HepG2 (cell line): ENCODE measurements at regions not wholly inside any gene's neighbourhood (a gene's known extent, or its start where the extent isn't known, plus 50 kb on each side); places are given as distances from the start of the nearest gene placed in this dataset.
"Not testable (repeated sequence)": the region's sequence is repeated elsewhere in the genome, so short reads cannot be mapped to it uniquely, and the experiment has no call there.

Source experiments
- ATAC-seq: fragments of 200-7000 bp; cut with Tn5 transposase; 3 replicates; pipeline ENCODE4 v1.9.1; 2020; ENCODE audit warnings: mild to moderate bottlenecking, moderate library complexity
- BruUV-seq: library from RNA; stranded (reverse); fragments of 400-500 nt; replicated peaks from 2 replicates; lab custom pipeline; 2021; lab: Mats Ljungman, UMichigan
- CTCF ChIA-PET: fragments of 300-600 bp; formaldehyde crosslinking; extraction: SDS; loops from one replicate; lab custom pipeline; 2021; ENCODE audit warnings: low total read pairs, inconsistent platforms, low intra/inter-chr PET ratio; lab: Yijun Ruan, JAX
- POLR2A ChIA-PET: fragments of 350-600 bp; sonication (Branson Sonifier 250); formaldehyde crosslinking; loops from one replicate; lab custom pipeline; 2020; ENCODE audit warnings: antibody characterized with exemption, inconsistent platforms; lab: Yijun Ruan, JAX
- DNase-seq: peaks from one replicate; pipeline ENCODE4 v3.0.0-alpha.2; 2015; ENCODE audit warnings: low spot score
- FAIRE-seq: peaks from 3 replicates; lab custom pipeline; 2011; peaks lifted over from hg19 to GRCh38; lab: Jason Lieb, UNC
- H2AFZ ChIP-seq: one replicate; pipeline ENCODE4 v1.6.1; 2011; ENCODE audit warnings: low read length, inconsistent platforms
- H3K27ac ChIP-seq: fragments of 300-600 bp; 3 replicates; pipeline ENCODE4 v1.8.0; 2011; ENCODE audit warnings: mixed run types, mild to moderate bottlenecking, mixed read lengths, low read length, inconsistent platforms; ENCODE audit not compliant: insufficient read depth; ENCODE audit errors: extremely low read length
- H3K27me3 ChIP-seq, 2 experiments: fragments of 200-600 bp in 1 of 2; 2 replicates in 1 of 2; 3 replicates in 1 of 2; pipeline versions ENCODE4 v1.6.0 to v1.8.0; 2011; ENCODE audit warnings: low read length in 2 of 2, mild to moderate bottlenecking in 2 of 2, moderate library complexity in 2 of 2, inconsistent platforms in 1 of 2; ENCODE audit not compliant: insufficient read depth in 2 of 2, control insufficient read depth in 1 of 2
- H3K36me3 ChIP-seq, 2 experiments: fragments of 200-600 bp in 1 of 2; replicated peaks in 1 of 2; 2 replicates in 1 of 2; 3 replicates in 1 of 2; pipeline versions ENCODE4 v1.5.1 to v1.8.0; 2011; ENCODE audit warnings: low read length in 2 of 2, inconsistent platforms in 1 of 2; ENCODE audit not compliant: insufficient read depth in 2 of 2, control insufficient read depth in 1 of 2
- H3K4me1 ChIP-seq: 2 replicates; pipeline ENCODE4 v1.5.1; 2012; ENCODE audit warnings: low read length, inconsistent platforms; ENCODE audit not compliant: insufficient read depth
- H3K4me2 ChIP-seq: 2 replicates; pipeline ENCODE4 v1.6.0; 2011; ENCODE audit warnings: low read depth, low read length, inconsistent platforms
- H3K4me3 ChIP-seq, 3 experiments: fragments of 200-600 bp in 1 of 3; sonication (generic), shearing (Covaris generic) in 1 of 3; replicated peaks in 1 of 3; 2 replicates each; pipeline ENCODE4 v1.5.1; 2011 to 2016; ENCODE audit warnings: low read length in 3 of 3, inconsistent platforms in 2 of 3, low read depth in 2 of 3, mild to moderate bottlenecking in 2 of 3, control low read depth in 1 of 3, mixed read lengths in 1 of 3; ENCODE audit not compliant: insufficient read depth in 1 of 3
- H3K79me2 ChIP-seq: one replicate; pipeline ENCODE4 v1.6.1; 2011; ENCODE audit warnings: low read length, inconsistent platforms; ENCODE audit not compliant: insufficient read depth
- H3K9ac ChIP-seq: 2 replicates; pipeline ENCODE4 v1.6.0; 2011; ENCODE audit warnings: mild to moderate bottlenecking, low read depth, low read length, inconsistent platforms; ENCODE audit not compliant: insufficient read depth
- H3K9me3 ChIP-seq: 2 replicates; pipeline ENCODE4 v1.5.1; 2012; ENCODE audit warnings: mild to moderate bottlenecking, low read length
- H4K20me1 ChIP-seq: 2 replicates; pipeline ENCODE4 v1.6.0; 2011; ENCODE audit warnings: inconsistent platforms, mild to moderate bottlenecking, low read length, moderate library complexity; ENCODE audit not compliant: insufficient read depth
- DNMT3B ChIP-seq: conservative IDR thresholded peaks from 2 replicates; pipeline ENCODE4 v1.6.1; 2016; ENCODE audit warnings: missing biosample characterization, control low read depth
- ETV5 ChIP-seq: IDR thresholded peaks from 2 replicates; pipeline ENCODE4 v1.6.1; 2018; ENCODE audit warnings: missing biosample characterization, missing genetic modification reagents, inconsistent platforms, borderline replicate concordance
- HHEX ChIP-seq: IDR thresholded peaks from 2 replicates; pipeline ENCODE4 v1.6.1; 2016; ENCODE audit warnings: control low read depth
- NR2F1 ChIP-seq, 2 experiments: fragments of 450-650 bp in 1 of 2; formaldehyde crosslinking in 1 of 2; IDR thresholded peaks; 2 replicates each; pipeline versions ENCODE4 v1.5.0 to v1.6.1; 2016 to 2020; ENCODE audit warnings: mild to moderate bottlenecking in 1 of 2, missing compliant biosample characterization in 1 of 2, missing genetic modification reagents in 1 of 2, moderate library complexity in 1 of 2
- SRF ChIP-seq: IDR thresholded peaks from 2 replicates; pipeline ENCODE4 v1.6.1; 2011; ENCODE audit warnings: mild to moderate bottlenecking, low read depth, low read length, moderate library complexity
- TBP ChIP-seq: sonication (generic); formaldehyde crosslinking; IDR thresholded peaks from 2 replicates; pipeline ENCODE4 v1.5.0; 2020; ENCODE audit warnings: missing genetic modification reagents
- ZFP62 ChIP-seq: sonication (generic); formaldehyde crosslinking; IDR thresholded peaks from 2 replicates; pipeline ENCODE4 v1.4.0; 2020; ENCODE audit warnings: missing genetic modification reagents
- ZNF496 ChIP-seq: sonication (generic); formaldehyde crosslinking; IDR thresholded peaks from 2 replicates; pipeline ENCODE4 v1.8.1; 2023; ENCODE audit warnings: mild to moderate bottlenecking, moderate library complexity, missing genetic modification reagents; ENCODE audit not compliant: insufficient replicate concordance
- WGBS: methylation state at CpG from one replicate; pipeline ENCODE4 v1.1.6; 2017; ENCODE audit warnings: low lambda C conversion rate; 5-methylcytosine and 5-hydroxymethylcytosine counted together
- in situ Hi-C: cut with HindIII; loops from 2 replicates; pipeline ENCODE4 v1.10.0; 2017; ENCODE audit warnings: low pct_unique_long_range_greater_than_20kb; ENCODE audit not compliant: extremely low pct_ligation_motif_present
- intact Hi-C: fragments of 100-400 bp; cut with micrococcal nuclease; formaldehyde crosslinking; loops from one replicate; pipeline ENCODE4 v1.10.0; 2022; ENCODE audit not compliant: unreplicated experiment

GRCh38 chr5:39618391-39618790 is 193.6 kb upstream of the DAB2 start:
- FAIRE-seq (no peak), ATAC-seq (no peak), DNase-seq (no peak)
- H3K27me3 ChIP-seq: no peaks in the 10 kb centered on the region; a peak in 1 of 5 replicates
- H3K79me2 ChIP-seq: no peaks in the 10 kb centered on the region
- H3K27ac ChIP-seq: no peak overlapping the region
- no peak overlapping the region for H3K4me3 ChIP-seq
- intact Hi-C loops: no loop called here
- no peaks in the 10 kb centered on the region for H3K36me3 ChIP-seq
- no peak overlapping the region for H3K4me2 ChIP-seq
- H2AFZ ChIP-seq: no peak overlapping the region
- ChIA-PET CTCF (no interaction called here), POLR2A (no interaction called here)
- 97% methylated on average over 5 of the region's 5 CpGs for WGBS
- H3K9ac ChIP-seq: no peak overlapping the region
- in situ Hi-C loops: no loop called here
- TF ChIP-seq NR2F1 (CRISPR knock-in tag; IDR thresholded peaks at IDR 0.05): no peak
- no peak for TF ChIP-seq ZNF496 (CRISPR knock-in tag)
- no peak for TF ChIP-seq ETV5
- no TSS peak for BruUV-seq
- H3K9me3 ChIP-seq: no peaks in the 10 kb centered on the region
- H4K20me1 ChIP-seq: no peaks in the 10 kb centered on the region
- no peaks in the 10 kb centered on the region for H3K4me1 ChIP-seq

- in situ Hi-C loops (no loop called here), intact Hi-C loops (no loop called here)
- no peak overlapping the region for H2AFZ ChIP-seq
- H4K20me1 ChIP-seq: no peaks in the 10 kb centered on the region
- BruUV-seq: no TSS peak
- POLR2A ChIA-PET: no interaction called here
- ATAC-seq (no peak), DNase-seq (no peak), FAIRE-seq (no peak)
- H3K4me2 ChIP-seq: no peak overlapping the region
- H3K4me1 ChIP-seq: no peaks in the 10 kb centered on the region
- H3K9me3 ChIP-seq: no peaks in the 10 kb centered on the region
- CTCF ChIA-PET: no interaction called here
- no peaks in the 10 kb centered on the region; a peak in 1 of 5 replicates for H3K27me3 ChIP-seq
- H3K9ac ChIP-seq: no peak overlapping the region
- no peaks in the 10 kb centered on the region for H3K36me3 ChIP-seq
- H3K4me3 ChIP-seq: no peak overlapping the region
- H3K79me2 ChIP-seq: no peaks in the 10 kb centered on the region
- WGBS: 0% methylated on average over 1 of the region's 1 CpG
- TF ChIP-seq HHEX (CRISPR knock-in tag): no peak
- no peak for TF ChIP-seq TBP (CRISPR knock-in tag)
- TF ChIP-seq SRF: 0 out of 2 replicates have a peak, but pooled peaks have one; percentile 46
- TF ChIP-seq DNMT3B (CRISPR knock-in tag): no peak
- no peak for TF ChIP-seq ZFP62
- no peak overlapping the region for H3K27ac ChIP-seq
Measured at GRCh38 chr5:39616131-39616530, 191.4 kb upstream of the DAB2 start.

- FAIRE-seq, ATAC-seq, in situ Hi-C loops: not testable (repeated sequence)
Measured at GRCh38 chr5:39611076-39611475, 186.3 kb upstream of the DAB2 start.

More at GRCh38 chr5:39611076-39611475, 186.3 kb upstream of the DAB2 start:
- H3K27me3 ChIP-seq, H2AFZ ChIP-seq, H3K9me3 ChIP-seq, H4K20me1 ChIP-seq, DNase-seq, H3K36me3 ChIP-seq, H3K4me2 ChIP-seq, intact Hi-C loops, H3K4me1 ChIP-seq, CTCF ChIA-PET, POLR2A ChIA-PET, H3K27ac ChIP-seq, H3K79me2 ChIP-seq, BruUV-seq, H3K9ac ChIP-seq, H3K4me3 ChIP-seq: not testable (repeated sequence)
- 42% methylated on average over 11 of the region's 11 CpGs for WGBS
